ENCODE measurements at regions not wholly inside any gene's neighbourhood (a gene's known extent, or its start where the extent isn't known, plus 50 kb on each side); places are given as distances from the start of the nearest gene placed in this dataset.

GRCh38 chr3:65112751-65113300 is 425.0 kb upstream of the ADAMTS9 start:
- no peak for TF ChIP-seq CTCF (IDR thresholded peaks at IDR 0.05)
- no peak for TF ChIP-seq ZFX (IDR thresholded peaks at IDR 0.05; ENCODE audit: borderline replicate concordance)
